Right renal cortex interstitium (tissue), 3 donors: ENCODE measurements at regions not wholly inside any gene's neighbourhood (a gene's known extent, or its start where the extent isn't known, plus 50 kb on each side); places are given as distances from the start of the nearest gene placed in this dataset.
A peak's percentile ranks its signal among the peaks of the same experiment; 100 is the strongest.

ENCODE experiments used
- DNase-seq, 3 donors: peaks; one replicate each; pipeline ENCODE4 v3.0.0-alpha.2; 2013; ENCODE audit warnings: low read depth in 3 of 3, low spot score in 2 of 3

- DNase-seq, result no peak
These were observed 83.1 kb upstream of the TP63 start for GRCh38 chr3:189548053-189548452.

GRCh38 chr3:189551007-189551406 lies 80.2 kb upstream of the TP63 start:
- no peak for DNase-seq

- DNase-seq, result no peak
These were observed 76.2 kb upstream of the TP63 start for GRCh38 chr3:189554868-189555557.

GRCh38 chr3:189555558-189555881 lies 75.7 kb upstream of the TP63 start:
- DNase-seq, result no peak

GRCh38 chr3:189557824-189558223 lies 73.4 kb upstream of the TP63 start:
- no peak for DNase-seq

- DNase-seq, result no peak
These were observed 69.9 kb upstream of the TP63 start for GRCh38 chr3:189561256-189561655.

- DNase-seq, result no peak
These were observed 67.2 kb upstream of the TP63 start for GRCh38 chr3:189563853-189564563.

- no peak for DNase-seq
These were observed 64.5 kb upstream of the TP63 start for GRCh38 chr3:189566550-189567130.

- DNase-seq, result no peak
These were observed 63.9 kb upstream of the TP63 start for GRCh38 chr3:189567322-189567721.

- peak in 1 of 3 donors; percentile 7 for DNase-seq
These were observed 63.3 kb upstream of the TP63 start for GRCh38 chr3:189567766-189568420.

GRCh38 chr3:189568961-189569360 lies 62.2 kb upstream of the TP63 start:
- no peak for DNase-seq

GRCh38 chr3:189569473-189569872 lies 61.7 kb upstream of the TP63 start:
- DNase-seq, result no peak

GRCh38 chr3:189570916-189571315 lies 60.3 kb upstream of the TP63 start:
- no peak for DNase-seq

GRCh38 chr3:189572249-189572648 lies 58.9 kb upstream of the TP63 start:
- DNase-seq, result no peak

GRCh38 chr3:189573004-189573403 lies 58.2 kb upstream of the TP63 start:
- no peak for DNase-seq

GRCh38 chr3:189576486-189576885 lies 54.7 kb upstream of the TP63 start:
- DNase-seq, result no peak

GRCh38 chr3:189577050-189577951 lies 53.9 kb upstream of the TP63 start:
- DNase-seq, result no peak

GRCh38 chr3:189580190-189580589 lies 51.0 kb upstream of the TP63 start:
- no peak for DNase-seq
